GM21576 (cell line): ENCODE measurements at regions not wholly inside any gene's neighbourhood (a gene's known extent, or its start where the extent isn't known, plus 50 kb on each side); places are given as distances from the start of the nearest gene placed in this dataset.

Source experiments
- ATAC-seq: cut with Tn5 transposase; IDR thresholded peaks from one replicate; pipeline ENCODE4 v1.9.1; 2021; ENCODE audit warnings: mild to moderate bottlenecking, moderate library complexity; ENCODE audit not compliant: unreplicated experiment

- ATAC-seq: no peak
Measured at GRCh38 chr15:70271422-70272088, 173.8 kb upstream of the TLE3 start.

DNA sequence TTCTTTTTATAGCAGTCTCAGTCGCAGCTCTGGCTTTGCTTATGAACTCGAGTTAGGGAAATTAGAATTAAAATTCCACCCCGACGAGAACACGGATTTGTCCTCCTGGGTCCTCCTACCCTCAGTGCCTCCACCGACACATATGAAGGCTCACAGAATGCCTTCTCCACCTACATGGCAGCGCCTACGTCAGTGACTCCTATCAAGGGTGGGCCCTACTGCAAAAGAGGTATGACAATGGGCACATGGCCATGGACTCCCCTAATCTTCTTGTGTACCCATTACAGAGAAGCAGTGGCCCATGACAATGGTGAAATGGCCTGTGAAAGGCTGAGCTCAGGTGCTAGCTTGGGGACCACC is 173.0 kb upstream of the TLE3 start:
- ATAC-seq: no peak

GRCh38 chr15:70269991-70270751 is 172.5 kb upstream of the TLE3 start:
- no peak for ATAC-seq

- ATAC-seq: no peak
Measured at GRCh38 chr15:70269311-70269911, 171.7 kb upstream of the TLE3 start.

DNA sequence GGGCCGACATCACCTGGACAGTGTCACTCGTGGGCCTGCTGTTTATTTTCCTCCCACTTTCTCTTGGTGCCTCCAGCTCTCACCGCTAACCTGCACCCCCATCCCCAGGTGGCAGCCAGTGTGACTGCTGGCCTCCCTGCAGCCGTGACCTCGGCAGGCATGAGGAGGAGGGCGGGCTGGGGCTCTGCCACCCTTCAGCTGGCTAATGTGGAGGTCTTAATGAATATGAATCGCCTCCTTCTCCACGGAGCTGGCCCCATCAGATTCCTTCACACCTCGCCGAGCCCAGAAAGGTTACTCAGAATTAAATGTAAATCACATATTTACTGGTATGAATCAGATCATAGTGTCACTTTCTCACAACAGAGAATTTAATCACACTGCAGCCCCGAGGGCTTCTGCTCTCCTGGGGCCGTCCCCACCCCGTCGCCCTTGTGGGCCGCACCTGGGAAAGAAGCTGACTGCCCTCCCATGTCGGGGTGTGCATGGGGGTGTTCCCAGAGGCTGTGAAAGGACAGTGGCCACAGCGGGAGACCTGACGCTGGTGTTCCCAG is 171.1 kb upstream of the TLE3 start:
- ATAC-seq: no peak

GRCh38 chr15:70267879-70268278 is 170.2 kb upstream of the TLE3 start:
- ATAC-seq: no peak

- no peak for ATAC-seq
Measured at GRCh38 chr15:70267306-70267705, 169.6 kb upstream of the TLE3 start.

DNA sequence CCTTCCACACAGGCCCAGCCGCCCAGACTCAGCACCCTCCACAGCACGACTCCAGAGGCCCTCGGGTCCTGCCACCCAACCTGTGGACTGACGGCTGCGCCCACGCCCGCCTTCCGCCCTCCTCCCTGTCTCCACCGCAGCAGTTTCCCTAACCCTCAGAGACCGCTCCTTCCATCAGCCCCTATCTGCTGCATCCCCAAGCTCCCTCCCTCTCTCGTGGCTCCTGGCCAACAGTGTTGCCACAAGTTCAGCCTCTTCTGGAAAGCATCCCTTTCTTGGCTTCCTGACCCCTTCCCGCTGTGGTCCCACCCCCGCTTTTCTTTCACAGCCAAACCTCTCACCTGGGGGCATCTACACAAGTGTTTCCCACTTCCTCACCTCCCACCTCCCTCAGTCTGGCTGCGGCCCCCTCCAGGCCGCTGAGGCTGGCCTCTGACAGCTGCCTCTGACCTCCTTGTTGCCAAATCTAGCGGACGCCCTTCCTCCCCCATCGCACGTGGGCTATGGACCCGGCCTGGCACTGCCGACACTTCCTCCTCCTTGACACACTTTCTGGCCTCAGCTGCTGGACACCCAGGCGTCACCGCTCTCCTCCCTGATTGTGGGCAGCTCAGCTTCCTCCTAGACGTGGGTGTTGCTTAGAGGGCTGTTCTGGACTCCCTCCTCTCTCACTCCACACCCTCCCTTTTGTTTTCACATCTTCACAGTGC is 168.8 kb upstream of the TLE3 start:
- no peak for ATAC-seq

- ATAC-seq: no peak
Measured at GRCh38 chr15:70265986-70266385, 168.3 kb upstream of the TLE3 start.

DNA sequence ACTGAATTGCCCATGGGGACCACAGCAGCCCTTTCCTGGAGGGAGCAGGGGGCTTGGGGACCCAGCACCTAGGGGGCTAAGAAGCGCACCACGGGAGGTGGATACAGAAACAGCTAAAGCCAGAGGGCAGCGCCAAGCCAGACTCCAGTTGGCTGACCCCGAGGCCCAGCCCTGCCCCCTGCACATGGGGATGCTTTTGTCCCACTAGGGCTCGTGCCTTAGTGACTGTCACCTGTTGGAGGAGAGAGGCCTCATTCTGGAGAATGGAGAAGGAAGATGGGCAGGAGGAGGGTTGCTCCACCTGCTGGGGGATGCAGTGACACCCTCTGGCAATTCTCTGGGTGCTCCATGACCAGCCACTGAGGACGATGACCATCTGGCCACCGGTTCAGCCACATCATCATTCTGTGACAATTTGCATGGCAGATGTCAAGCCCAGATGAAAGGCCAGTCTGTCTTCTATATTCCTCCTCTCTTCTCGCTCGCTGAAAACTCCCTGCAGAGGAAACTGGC is 167.8 kb upstream of the TLE3 start:
- ATAC-seq: no peak

DNA sequence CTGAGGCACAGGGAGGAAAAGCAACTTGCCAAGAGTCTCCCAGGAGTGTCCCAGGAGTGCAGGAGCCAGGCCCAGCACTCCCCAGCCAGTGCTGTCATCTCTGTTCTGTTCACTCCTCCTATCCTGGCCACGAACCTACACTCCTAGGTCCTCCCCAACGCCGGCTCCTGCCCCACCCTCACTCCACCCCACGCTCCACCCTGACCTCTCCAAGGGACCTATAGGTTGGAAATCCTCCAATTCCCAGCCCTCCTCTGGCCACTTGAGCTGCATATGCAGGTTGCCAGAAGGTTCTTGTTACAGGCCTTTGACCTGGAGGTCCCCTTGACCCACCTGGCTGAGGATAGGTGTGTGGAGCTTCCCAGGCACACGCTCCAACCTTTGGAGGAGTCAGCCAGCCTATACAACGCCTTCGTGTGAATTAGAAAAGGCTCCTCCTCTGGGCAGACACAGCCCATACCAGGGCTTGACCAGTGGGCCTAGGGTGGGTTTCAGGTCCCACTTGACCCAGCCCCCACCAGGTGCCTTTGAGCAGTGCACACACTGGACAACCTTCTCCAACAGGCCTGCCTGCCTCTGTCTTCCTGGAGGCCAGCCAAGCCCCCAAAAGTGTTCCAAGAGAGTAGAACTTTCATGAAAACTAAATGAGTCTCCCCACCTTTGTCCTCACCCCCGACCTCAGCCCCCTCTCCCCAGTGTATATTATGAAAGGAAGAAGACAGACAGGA is 167.2 kb upstream of the TLE3 start:
- ATAC-seq: no peak

DNA sequence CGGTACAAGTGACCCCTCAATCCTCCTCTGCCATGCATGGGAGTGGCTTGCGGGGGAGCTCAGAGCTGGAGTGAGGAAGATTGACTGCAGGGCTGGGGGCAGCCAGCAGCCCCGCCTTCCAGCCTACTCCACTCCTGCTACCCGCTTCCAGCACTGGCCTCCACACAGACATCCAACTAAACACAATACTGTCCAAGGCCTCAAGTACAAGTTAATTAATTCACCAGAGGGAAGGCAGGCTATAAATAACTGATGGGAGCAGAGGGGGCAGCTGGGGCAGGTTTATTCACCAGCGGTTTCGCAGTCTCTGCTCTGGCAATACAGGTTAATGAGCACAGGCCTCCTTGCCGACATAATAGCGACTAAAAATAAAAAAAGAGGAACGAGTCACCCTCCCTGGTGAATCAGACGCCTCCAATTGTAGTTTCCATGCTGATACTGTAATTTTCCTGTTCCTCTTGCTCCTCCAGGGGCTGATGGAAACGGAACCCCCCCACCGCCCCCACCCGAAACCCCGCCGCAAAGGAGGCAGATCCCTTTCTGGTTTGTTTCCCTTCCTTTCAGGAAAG is 166.4 kb upstream of the TLE3 start:
- ATAC-seq: no peak

GRCh38 chr15:70262591-70263274 is 165.0 kb upstream of the TLE3 start:
- no peak for ATAC-seq

DNA sequence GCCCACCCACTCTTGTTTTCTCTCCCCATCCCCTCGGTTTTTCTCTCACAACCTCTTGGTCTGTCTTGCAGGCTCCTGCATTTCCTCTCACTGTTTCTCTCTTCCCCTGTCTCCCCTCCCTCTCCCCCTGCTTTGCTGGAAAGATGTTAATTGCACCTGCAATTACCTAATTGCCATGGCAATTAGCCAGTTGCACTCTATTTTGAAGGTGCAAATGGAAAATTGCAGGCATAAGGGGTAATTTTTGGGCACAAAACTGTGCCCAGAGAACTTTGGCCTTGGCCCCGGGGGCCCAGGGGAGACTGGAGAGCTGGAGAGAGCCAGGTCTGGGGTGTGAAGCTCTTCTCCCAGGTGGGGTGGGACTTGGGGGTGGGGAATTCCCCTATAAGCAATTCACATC is 164.5 kb upstream of the TLE3 start:
- ATAC-seq: no peak

DNA sequence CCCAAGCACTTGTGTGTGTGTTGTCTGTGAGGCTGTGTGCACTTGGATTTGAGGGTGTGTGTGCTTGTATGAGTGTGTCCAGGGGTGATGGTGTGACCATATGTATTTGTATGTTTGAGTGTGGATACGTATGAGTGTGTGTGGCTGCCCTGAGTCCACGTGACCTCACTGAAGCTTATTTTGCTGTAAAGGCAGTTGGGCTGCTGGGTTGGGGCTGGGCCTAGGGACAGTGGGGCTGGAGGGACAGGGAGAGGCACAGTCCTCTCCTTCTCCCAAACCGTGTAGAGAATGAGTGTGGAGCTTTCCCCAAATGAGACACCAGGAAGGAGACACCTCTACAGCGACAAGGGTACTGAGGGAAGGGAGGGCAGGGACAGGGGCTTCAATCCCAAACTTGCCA is 163.4 kb upstream of the TLE3 start:
- ATAC-seq: no peak

GRCh38 chr15:70260580-70260979 is 162.9 kb upstream of the TLE3 start:
- ATAC-seq: no peak

DNA sequence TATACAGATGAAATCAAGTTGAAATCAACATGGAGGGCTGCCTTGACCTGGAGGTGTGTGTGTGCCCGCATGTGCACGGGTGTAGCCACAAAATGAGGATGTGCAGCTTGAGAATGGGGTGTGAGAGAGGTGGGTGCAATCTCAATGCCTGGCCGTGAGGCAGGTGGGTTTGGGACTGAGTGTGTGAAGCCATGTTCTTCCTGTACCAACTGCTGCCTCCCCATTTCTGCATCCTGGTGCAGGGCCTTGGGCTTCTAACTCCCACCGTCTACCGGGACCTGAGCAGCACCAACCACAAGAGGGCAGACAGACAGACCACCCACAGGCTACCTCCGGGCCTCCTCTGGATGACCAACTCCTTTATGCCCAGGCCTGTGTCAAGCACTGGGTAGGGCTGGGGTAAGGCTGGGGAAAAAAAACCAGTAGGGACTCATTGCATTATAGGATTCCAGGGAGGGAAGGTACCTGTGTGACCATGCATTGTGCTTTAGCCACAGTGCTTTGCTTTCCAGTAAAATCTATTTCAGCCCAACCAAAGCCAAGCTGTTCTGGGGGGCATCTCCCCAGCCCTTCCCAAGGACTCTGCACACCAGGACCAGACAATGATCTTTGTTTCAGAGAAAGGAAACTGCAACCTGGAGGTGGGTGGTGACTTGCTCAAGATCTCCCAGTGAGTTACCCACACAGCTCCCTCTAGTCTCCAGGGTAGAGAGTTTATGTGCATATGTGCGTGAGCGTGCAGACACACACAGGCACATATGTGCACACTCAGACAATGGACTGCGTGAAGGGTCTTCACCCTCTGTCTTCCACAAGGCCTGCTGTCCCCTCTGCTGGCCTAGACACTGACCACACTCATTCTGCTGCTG is 162.2 kb upstream of the TLE3 start:
- no peak for ATAC-seq

- ATAC-seq: no peak
Measured at GRCh38 chr15:70259028-70259424, 161.3 kb upstream of the TLE3 start.
